HCT116 (cell line): ENCODE measurements at regions not wholly inside any gene's neighbourhood (a gene's known extent, or its start where the extent isn't known, plus 50 kb on each side); places are given as distances from the start of the nearest gene placed in this dataset.

Experiments used
- ATAC-seq: fragments of 200-7000 bp; cut with Tn5 transposase; 2 replicates; pipeline ENCODE4 v1.9.1; 2020; ENCODE audit warnings: mild to moderate bottlenecking, moderate library complexity
- BruUV-seq: library from RNA; stranded (reverse); fragments of 400-500 nt; replicated peaks from 2 replicates; lab custom pipeline; 2021; lab: Mats Ljungman, UMichigan
- CTCF ChIA-PET: fragments of 300-600 bp; sonication (Branson Sonifier 250); formaldehyde crosslinking; loops from one replicate; lab custom pipeline; 2021; ENCODE audit warnings: antibody characterized with exemption; lab: Charles Lee
- POLR2A ChIA-PET: fragments of 300-600, 350-600 bp; sonication (Branson Sonifier 250); formaldehyde crosslinking; loops from one replicate; lab custom pipeline; 2021; ENCODE audit warnings: antibody characterized with exemption; lab: Charles Lee
- RAD21 ChIA-PET, 2 experiments: fragments of 300-600 bp; sonication (Branson Sonifier 250); formaldehyde crosslinking; loops; one replicate each; lab custom pipeline; 2023; ENCODE audit warnings: low total read pairs in 2 of 2; ENCODE audit not compliant: uncharacterized antibody in 2 of 2, unreplicated experiment in 2 of 2, low non-redundant PET in 1 of 2; lab: Charles Lee
- DNase-seq: peaks from one replicate; pipeline ENCODE4 v3.0.0-alpha.2; 2010; ENCODE audit warnings: low read depth, low spot score
- H2AFZ ChIP-seq: fragments of 200-600 bp; shearing (Covaris generic), sonication (generic); 2 replicates; pipeline ENCODE4 v1.6.1; 2017; ENCODE audit warnings: low read depth, mixed run types, mixed read lengths, antibody characterized with exemption, low read length; ENCODE audit not compliant: poor library complexity, severe bottlenecking
- H3K27ac ChIP-seq: 2 replicates; pipeline ENCODE4 v1.5.1; 2012; ENCODE audit warnings: low read depth, low read length
- H3K27me3 ChIP-seq: fragments of 200-600 bp; sonication (generic); 2 replicates; pipeline ENCODE4 v1.6.1; 2016; ENCODE audit warnings: mixed run types, low read length, mixed read lengths; ENCODE audit not compliant: insufficient read depth
- H3K36me3 ChIP-seq, 2 experiments: fragments of 200-500 bp in 1 of 2; fragments of 200-600 bp in 1 of 2; sonication (Bioruptor generic) in 1 of 2; sonication (generic) in 1 of 2; 2 replicates each; pipeline versions ENCODE4 v1.5.1 to v1.6.1; 2014 to 2016; ENCODE audit warnings: low read length in 2 of 2, inconsistent platforms in 1 of 2, mixed read lengths in 1 of 2, mixed run types in 1 of 2; ENCODE audit not compliant: insufficient read depth in 2 of 2, control insufficient read depth in 1 of 2
- H3K4me1 ChIP-seq, 2 experiments: fragments of 200-600 bp in 1 of 2; sonication (generic) in 1 of 2; 2 replicates each; pipeline versions ENCODE4 v1.5.1 to v1.6.1; 2012 to 2017; ENCODE audit warnings: low read length in 2 of 2, inconsistent platforms in 1 of 2, mild to moderate bottlenecking in 1 of 2, mixed read lengths in 1 of 2, mixed run types in 1 of 2, moderate library complexity in 1 of 2; ENCODE audit not compliant: insufficient read depth in 2 of 2, control insufficient read depth in 1 of 2
- H3K4me2 ChIP-seq: fragments of 200-600 bp; sonication (generic); 2 replicates; pipeline ENCODE4 v1.6.1; 2017; ENCODE audit warnings: mixed run types, low read length, mixed read lengths
- H3K4me3 ChIP-seq, 2 experiments: fragments of 200-600 bp in 1 of 2; sonication (generic) in 1 of 2; replicated peaks in 1 of 2; 2 replicates each; pipeline ENCODE4 v1.5.1; 2011 to 2016; ENCODE audit warnings: low read length in 2 of 2, control low read depth in 1 of 2, low read depth in 1 of 2, mild to moderate bottlenecking in 1 of 2, mixed read lengths in 1 of 2, mixed run types in 1 of 2
- H3K79me2 ChIP-seq: fragments of 200-600 bp; sonication (generic); 2 replicates; pipeline ENCODE4 v1.6.1; 2017; ENCODE audit warnings: mild to moderate bottlenecking, mixed run types, low read length, moderate library complexity, mixed read lengths; ENCODE audit not compliant: insufficient read depth
- H3K9ac ChIP-seq: fragments of 200-600 bp; sonication (generic); 2 replicates; pipeline ENCODE4 v1.6.1; 2016; ENCODE audit warnings: low read length, mixed read lengths
- H3K9me2 ChIP-seq: fragments of 200-600 bp; sonication (generic), shearing (Covaris generic); 2 replicates; pipeline ENCODE4 v1.6.1; 2017; ENCODE audit warnings: mixed run types, mild to moderate bottlenecking, moderate library complexity; ENCODE audit not compliant: insufficient read depth
- H3K9me3 ChIP-seq, 2 experiments: fragments of 200-500 bp in 1 of 2; fragments of 200-600 bp in 1 of 2; sonication (Bioruptor generic) in 1 of 2; sonication (generic) in 1 of 2; 2 replicates each; pipeline ENCODE4 v1.6.1; 2014 to 2017; ENCODE audit warnings: low read length in 2 of 2, mixed read lengths in 2 of 2, inconsistent platforms in 1 of 2, low read depth in 1 of 2, mild to moderate bottlenecking in 1 of 2, mixed run types in 1 of 2, moderate library complexity in 1 of 2; ENCODE audit not compliant: control insufficient read depth in 1 of 2, insufficient read depth in 1 of 2
- H4K20me1 ChIP-seq: fragments of 200-600 bp; sonication (generic), shearing (Covaris generic); 2 replicates; pipeline ENCODE4 v1.6.1; 2017; ENCODE audit warnings: mixed run types, mild to moderate bottlenecking, moderate library complexity; ENCODE audit not compliant: insufficient read depth
- CBX3 ChIP-seq: IDR thresholded peaks from 2 replicates; pipeline ENCODE4 v1.6.1; 2012; ENCODE audit warnings: low read depth
- CEBPB ChIP-seq: IDR thresholded peaks from 2 replicates; pipeline ENCODE4 v1.6.1; 2012; ENCODE audit warnings: low read depth
- ELF1 ChIP-seq: IDR thresholded peaks from 2 replicates; pipeline ENCODE4 v1.6.1; 2012; ENCODE audit warnings: low read depth, borderline replicate concordance
- EZH2 ChIP-seq: fragments of 200-600 bp; sonication (generic); IDR thresholded peaks from 2 replicates; pipeline ENCODE4 v1.6.1; 2017; ENCODE audit warnings: antibody characterized with exemption, mixed run types
- EZH2phosphoT487 ChIP-seq: fragments of 200-600 bp; IDR thresholded peaks from 2 replicates; pipeline ENCODE4 v1.6.1; 2018; ENCODE audit warnings: antibody characterized with exemption, borderline replicate concordance
- JUND ChIP-seq: IDR thresholded peaks from 2 replicates; pipeline ENCODE4 v1.6.1; 2012
- POLR2A ChIP-seq: IDR thresholded peaks from 2 replicates; pipeline ENCODE4 v1.7.0; 2011; ENCODE audit warnings: borderline replicate concordance; ENCODE audit not compliant: insufficient read depth, insufficient read length; ENCODE audit errors: extremely low read depth
- RAD21 ChIP-seq: IDR thresholded peaks from 2 replicates; pipeline ENCODE4 v1.6.1; 2012; ENCODE audit warnings: low read depth, mild to moderate bottlenecking
- SP1 ChIP-seq: IDR thresholded peaks from 2 replicates; pipeline ENCODE4 v1.6.1; 2012; ENCODE audit warnings: low read depth
- TCF7L2 ChIP-seq: IDR thresholded peaks from 2 replicates; pipeline ENCODE4 v1.7.0; 2011; ENCODE audit warnings: borderline replicate concordance, inconsistent platforms; ENCODE audit not compliant: insufficient read depth, insufficient read length; ENCODE audit errors: extremely low read depth
- ZFX ChIP-seq: fragments of 450-650 bp; IDR thresholded peaks from 2 replicates; pipeline ENCODE4 v1.6.1; 2017
- ZNF274 ChIP-seq: fragments of 200-500 bp; sonication (Bioruptor generic); IDR thresholded peaks from 2 replicates; pipeline ENCODE4 v1.6.1; 2014; ENCODE audit warnings: mild to moderate bottlenecking, low read depth, low read length, inconsistent platforms
- intact Hi-C: fragments of 100-400 bp; cut with micrococcal nuclease; formaldehyde crosslinking; loops from 2 replicates; pipeline ENCODE4 v1.10.0; 2022
- TF ChIP-seq, protein P1 (sequence below): IDR thresholded peaks from 2 replicates; pipeline ENCODE4 v1.6.1; 2012
- TF ChIP-seq, protein P2 (sequence below): IDR thresholded peaks from 2 replicates; pipeline ENCODE4 v1.6.1; 2011; ENCODE audit warnings: mild to moderate bottlenecking, low read length, moderate library complexity; ENCODE audit not compliant: insufficient replicate concordance; ENCODE audit errors: extremely low read depth
- TF ChIP-seq, protein P3 (sequence below): IDR thresholded peaks from 2 replicates; pipeline ENCODE4 v1.6.1; 2012
- TF ChIP-seq, protein P4 (sequence below): IDR thresholded peaks from 2 replicates; pipeline ENCODE4 v1.6.1; 2012; ENCODE audit warnings: low read depth
- TF ChIP-seq, protein P5 (sequence below), 3 experiments: fragments of 200-600 bp in 1 of 3; sonication (generic) in 1 of 3; IDR thresholded peaks in 2 of 3; conservative IDR thresholded peaks in 1 of 3; 2 replicates each; pipeline ENCODE4 v1.5.1; 2012 to 2017; ENCODE audit warnings: low read depth in 2 of 3, low read length in 2 of 3, antibody characterized with exemption in 1 of 3, borderline replicate concordance in 1 of 3, control low read depth in 1 of 3, mild to moderate bottlenecking in 1 of 3, mixed read lengths in 1 of 3, mixed run types in 1 of 3, moderate library complexity in 1 of 3; ENCODE audit not compliant: insufficient read depth in 1 of 3

DNA sequence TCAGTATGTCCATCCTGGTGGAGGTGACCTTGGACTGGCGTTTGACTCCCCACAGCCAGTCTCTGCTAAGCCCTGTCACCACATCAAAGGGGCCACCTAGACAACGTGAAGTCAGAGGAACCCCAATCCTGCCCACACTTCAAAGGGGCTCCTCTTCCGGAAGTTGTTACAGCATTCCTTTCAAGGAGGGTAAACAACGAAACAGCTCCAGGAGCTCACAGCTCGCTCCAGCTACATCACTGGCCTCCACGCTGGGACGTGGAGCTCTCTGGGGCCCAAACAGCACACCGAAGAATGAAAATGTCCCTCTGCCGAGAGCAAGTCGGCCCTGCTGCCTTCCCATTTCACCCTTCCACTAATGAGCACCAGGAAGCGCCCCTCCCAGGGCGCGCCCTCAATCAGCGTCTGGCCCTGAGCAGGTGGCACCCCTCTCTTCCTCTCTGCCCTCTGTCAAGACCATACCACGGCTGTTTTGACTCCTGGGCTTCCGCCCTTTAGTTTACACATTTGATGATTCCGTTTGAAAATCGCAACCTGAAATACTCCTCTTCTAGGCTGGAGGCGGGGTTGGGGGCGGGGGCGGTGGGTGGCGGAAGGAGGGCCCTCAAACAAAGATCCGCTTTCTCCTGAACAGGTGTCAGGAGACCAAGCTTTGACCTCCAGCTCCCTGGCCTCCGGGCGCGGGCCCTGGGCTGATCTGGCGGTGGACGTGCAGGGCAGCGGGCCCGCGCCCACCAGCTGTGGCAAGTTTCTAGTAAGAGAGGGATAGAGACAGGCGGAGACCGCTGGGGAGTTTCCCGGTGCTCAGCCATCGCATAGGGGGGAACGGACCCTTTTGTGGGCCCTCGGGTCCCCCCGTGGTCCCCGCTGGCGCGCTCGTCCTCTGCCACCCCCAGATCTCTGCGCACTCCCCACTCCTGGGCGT lies 53.1 kb upstream of the KDM7A start (continued):
- TF ChIP-seq EZH2phosphoT487 (no peak), SP1 (no peak), CEBPB (no peak), TCF7L2 (no peak), ELF1 (no peak), ZNF274 (no peak)
- TF ChIP-seq, protein P1, sequence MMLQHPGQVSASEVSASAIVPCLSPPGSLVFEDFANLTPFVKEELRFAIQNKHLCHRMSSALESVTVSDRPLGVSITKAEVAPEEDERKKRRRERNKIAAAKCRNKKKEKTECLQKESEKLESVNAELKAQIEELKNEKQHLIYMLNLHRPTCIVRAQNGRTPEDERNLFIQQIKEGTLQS = no peak
- TF ChIP-seq, protein P2, sequence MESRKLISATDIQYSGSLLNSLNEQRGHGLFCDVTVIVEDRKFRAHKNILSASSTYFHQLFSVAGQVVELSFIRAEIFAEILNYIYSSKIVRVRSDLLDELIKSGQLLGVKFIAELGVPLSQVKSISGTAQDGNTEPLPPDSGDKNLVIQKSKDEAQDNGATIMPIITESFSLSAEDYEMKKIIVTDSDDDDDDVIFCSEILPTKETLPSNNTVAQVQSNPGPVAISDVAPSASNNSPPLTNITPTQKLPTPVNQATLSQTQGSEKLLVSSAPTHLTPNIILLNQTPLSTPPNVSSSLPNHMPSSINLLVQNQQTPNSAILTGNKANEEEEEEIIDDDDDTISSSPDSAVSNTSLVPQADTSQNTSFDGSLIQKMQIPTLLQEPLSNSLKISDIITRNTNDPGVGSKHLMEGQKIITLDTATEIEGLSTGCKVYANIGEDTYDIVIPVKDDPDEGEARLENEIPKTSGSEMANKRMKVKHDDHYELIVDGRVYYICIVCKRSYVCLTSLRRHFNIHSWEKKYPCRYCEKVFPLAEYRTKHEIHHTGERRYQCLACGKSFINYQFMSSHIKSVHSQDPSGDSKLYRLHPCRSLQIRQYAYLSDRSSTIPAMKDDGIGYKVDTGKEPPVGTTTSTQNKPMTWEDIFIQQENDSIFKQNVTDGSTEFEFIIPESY = no peak

DNA sequence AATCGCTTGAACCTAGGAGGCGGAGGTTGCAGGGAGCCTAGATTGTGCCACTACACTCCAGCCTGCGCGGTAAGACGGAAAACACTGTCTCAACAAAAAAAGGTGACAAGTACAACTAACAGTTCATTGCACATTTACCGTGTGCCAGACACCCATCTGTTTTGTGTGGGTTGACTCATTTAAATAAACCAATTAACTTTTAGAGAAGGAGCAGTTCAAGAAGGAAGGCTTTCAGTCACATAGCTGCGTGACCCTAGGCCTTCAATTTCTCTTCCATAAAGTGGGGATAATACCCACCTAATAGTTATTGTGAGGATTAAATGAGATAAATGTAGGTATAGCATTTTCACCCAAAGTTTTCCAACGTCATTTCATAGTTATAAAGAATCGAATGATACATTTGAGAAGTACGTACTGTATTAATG lies 52.3 kb upstream of the KDM7A start:
- H4K20me1 ChIP-seq = no peaks in the 10 kb centered on the region
- no peak overlapping the region for H3K4me3 ChIP-seq
- no peaks in the 10 kb centered on the region for H3K9me3 ChIP-seq
- H3K4me2 ChIP-seq = no peak overlapping the region
- no peaks in the 10 kb centered on the region for H3K27me3 ChIP-seq
- BruUV-seq = no TSS peak
- H2AFZ ChIP-seq = no peak overlapping the region
- no peaks in the 10 kb centered on the region for H3K9me2 ChIP-seq
- DNase-seq = no peak
- POLR2A ChIA-PET = no interaction called here
- H3K27ac ChIP-seq = no peak overlapping the region
- H3K9ac ChIP-seq = no peak overlapping the region
- RAD21 ChIA-PET = no interaction called here
- intact Hi-C loops = no loop called here
- no peaks in the 10 kb centered on the region for H3K79me2 ChIP-seq
- no peaks in the 10 kb centered on the region; a peak in 1 of 4 replicates for H3K36me3 ChIP-seq
- CTCF ChIA-PET = no interaction called here
- H3K4me1 ChIP-seq = peaks cover 6 to 16% of the 10 kb centered on the region in 2 experiments; a peak in 3 of 4 replicates
- no peak for ATAC-seq
- no peak for TF ChIP-seq POLR2A
- TF ChIP-seq, protein P3, sequence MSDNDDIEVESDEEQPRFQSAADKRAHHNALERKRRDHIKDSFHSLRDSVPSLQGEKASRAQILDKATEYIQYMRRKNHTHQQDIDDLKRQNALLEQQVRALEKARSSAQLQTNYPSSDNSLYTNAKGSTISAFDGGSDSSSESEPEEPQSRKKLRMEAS = no peak
- no peak for TF ChIP-seq ZNF274
- TF ChIP-seq CBX3 = no peak
- TF ChIP-seq, protein P4, sequence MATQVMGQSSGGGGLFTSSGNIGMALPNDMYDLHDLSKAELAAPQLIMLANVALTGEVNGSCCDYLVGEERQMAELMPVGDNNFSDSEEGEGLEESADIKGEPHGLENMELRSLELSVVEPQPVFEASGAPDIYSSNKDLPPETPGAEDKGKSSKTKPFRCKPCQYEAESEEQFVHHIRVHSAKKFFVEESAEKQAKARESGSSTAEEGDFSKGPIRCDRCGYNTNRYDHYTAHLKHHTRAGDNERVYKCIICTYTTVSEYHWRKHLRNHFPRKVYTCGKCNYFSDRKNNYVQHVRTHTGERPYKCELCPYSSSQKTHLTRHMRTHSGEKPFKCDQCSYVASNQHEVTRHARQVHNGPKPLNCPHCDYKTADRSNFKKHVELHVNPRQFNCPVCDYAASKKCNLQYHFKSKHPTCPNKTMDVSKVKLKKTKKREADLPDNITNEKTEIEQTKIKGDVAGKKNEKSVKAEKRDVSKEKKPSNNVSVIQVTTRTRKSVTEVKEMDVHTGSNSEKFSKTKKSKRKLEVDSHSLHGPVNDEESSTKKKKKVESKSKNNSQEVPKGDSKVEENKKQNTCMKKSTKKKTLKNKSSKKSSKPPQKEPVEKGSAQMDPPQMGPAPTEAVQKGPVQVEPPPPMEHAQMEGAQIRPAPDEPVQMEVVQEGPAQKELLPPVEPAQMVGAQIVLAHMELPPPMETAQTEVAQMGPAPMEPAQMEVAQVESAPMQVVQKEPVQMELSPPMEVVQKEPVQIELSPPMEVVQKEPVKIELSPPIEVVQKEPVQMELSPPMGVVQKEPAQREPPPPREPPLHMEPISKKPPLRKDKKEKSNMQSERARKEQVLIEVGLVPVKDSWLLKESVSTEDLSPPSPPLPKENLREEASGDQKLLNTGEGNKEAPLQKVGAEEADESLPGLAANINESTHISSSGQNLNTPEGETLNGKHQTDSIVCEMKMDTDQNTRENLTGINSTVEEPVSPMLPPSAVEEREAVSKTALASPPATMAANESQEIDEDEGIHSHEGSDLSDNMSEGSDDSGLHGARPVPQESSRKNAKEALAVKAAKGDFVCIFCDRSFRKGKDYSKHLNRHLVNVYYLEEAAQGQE = no peak
- TF ChIP-seq EZH2 = no peak
- TF ChIP-seq TCF7L2 = no peak
- no peak for TF ChIP-seq JUND
- no peak for TF ChIP-seq ZFX
- no peak for TF ChIP-seq RAD21
- no peak for TF ChIP-seq ELF1
- TF ChIP-seq, protein P5, sequence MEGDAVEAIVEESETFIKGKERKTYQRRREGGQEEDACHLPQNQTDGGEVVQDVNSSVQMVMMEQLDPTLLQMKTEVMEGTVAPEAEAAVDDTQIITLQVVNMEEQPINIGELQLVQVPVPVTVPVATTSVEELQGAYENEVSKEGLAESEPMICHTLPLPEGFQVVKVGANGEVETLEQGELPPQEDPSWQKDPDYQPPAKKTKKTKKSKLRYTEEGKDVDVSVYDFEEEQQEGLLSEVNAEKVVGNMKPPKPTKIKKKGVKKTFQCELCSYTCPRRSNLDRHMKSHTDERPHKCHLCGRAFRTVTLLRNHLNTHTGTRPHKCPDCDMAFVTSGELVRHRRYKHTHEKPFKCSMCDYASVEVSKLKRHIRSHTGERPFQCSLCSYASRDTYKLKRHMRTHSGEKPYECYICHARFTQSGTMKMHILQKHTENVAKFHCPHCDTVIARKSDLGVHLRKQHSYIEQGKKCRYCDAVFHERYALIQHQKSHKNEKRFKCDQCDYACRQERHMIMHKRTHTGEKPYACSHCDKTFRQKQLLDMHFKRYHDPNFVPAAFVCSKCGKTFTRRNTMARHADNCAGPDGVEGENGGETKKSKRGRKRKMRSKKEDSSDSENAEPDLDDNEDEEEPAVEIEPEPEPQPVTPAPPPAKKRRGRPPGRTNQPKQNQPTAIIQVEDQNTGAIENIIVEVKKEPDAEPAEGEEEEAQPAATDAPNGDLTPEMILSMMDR (IDR thresholded peaks at IDR 0.05 in 2 of 3, conservative IDR thresholded peaks at IDR 0.05 in 1 of 3; ENCODE audit: borderline replicate concordance in 1 of 3, insufficient read depth in 1 of 3, low read depth in 2 of 3, low read length in 2 of 3) = no peak
